GM10248 (cell line): ENCODE measurements at regions not wholly inside any gene's neighbourhood (a gene's known extent, or its start where the extent isn't known, plus 50 kb on each side); places are given as distances from the start of the nearest gene placed in this dataset.

Experiments
- CTCF ChIA-PET: fragments of 300-600 bp; sonication (Branson Sonifier 250); formaldehyde crosslinking; extraction: SDS; loops from one replicate; lab custom pipeline; 2021; ENCODE audit warnings: antibody characterized with exemption; lab: Yijun Ruan, JAX
- POLR2A ChIA-PET: fragments of 350-650 bp; sonication (Branson Sonifier 250); formaldehyde crosslinking; extraction: SDS; loops from one replicate; lab custom pipeline; 2020; ENCODE audit warnings: antibody characterized with exemption; lab: Yijun Ruan, JAX
- DNase-seq: peaks from one replicate; pipeline ENCODE4 v3.0.0; 2012; ENCODE audit errors: extremely low spot score
- CTCF ChIP-seq: IDR thresholded peaks from 2 replicates; pipeline ENCODE4 v1.5.1; 2012; ENCODE audit warnings: mild to moderate bottlenecking, low read depth; ENCODE audit errors: extremely low read depth, missing control alignments, control extremely low read depth

GRCh38 chr2:64205415-64205814 lies 61.2 kb upstream of the PELI1 start:
- ChIA-PET CTCF (interaction anchor here (0.8 to 2.8 kb wide), 6 partner anchors 9 to 90 kb away, joined by 3 to 12 read pairs (median 6); no protein-coding TSS in a partner anchor), POLR2A (no interaction called here)
- TF ChIP-seq CTCF: no peak
- DNase-seq: no peak

GRCh38 chr2:64207573-64207972 lies 63.4 kb upstream of the PELI1 start:
- ChIA-PET POLR2A (no interaction called here), CTCF (interaction anchor here (1.0 kb wide), 1 partner anchor 28 kb away, joined by 3 read pairs; no protein-coding TSS in a partner anchor)
- no peak for DNase-seq
- no peak for TF ChIP-seq CTCF

DNA sequence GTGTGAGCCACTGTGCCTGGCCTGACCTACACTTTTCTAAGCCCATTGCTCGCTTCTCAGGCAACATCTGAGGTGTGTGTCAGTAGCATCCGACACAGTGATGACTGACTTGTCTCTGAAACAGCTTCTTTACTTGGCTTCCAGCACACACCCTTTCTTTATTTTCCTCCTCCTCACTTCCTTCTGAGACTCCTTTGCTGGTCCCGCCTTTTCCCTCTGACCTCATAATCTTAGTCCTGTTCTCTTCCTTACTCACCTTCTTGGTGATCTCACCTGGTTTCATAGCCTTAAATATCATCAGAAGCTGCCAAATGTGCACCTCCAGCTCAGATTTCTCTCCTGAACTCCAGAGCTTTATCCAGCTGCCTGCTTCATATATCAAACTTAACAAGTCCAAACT lies 66.6 kb upstream of the PELI1 start:
- DNase-seq: no peak
- ChIA-PET CTCF (interaction anchor here (1.6 kb wide), 1 partner anchor 19 kb away, joined by 4 read pairs; no protein-coding TSS in a partner anchor), POLR2A (no interaction called here)
- TF ChIP-seq CTCF: no peak

DNA sequence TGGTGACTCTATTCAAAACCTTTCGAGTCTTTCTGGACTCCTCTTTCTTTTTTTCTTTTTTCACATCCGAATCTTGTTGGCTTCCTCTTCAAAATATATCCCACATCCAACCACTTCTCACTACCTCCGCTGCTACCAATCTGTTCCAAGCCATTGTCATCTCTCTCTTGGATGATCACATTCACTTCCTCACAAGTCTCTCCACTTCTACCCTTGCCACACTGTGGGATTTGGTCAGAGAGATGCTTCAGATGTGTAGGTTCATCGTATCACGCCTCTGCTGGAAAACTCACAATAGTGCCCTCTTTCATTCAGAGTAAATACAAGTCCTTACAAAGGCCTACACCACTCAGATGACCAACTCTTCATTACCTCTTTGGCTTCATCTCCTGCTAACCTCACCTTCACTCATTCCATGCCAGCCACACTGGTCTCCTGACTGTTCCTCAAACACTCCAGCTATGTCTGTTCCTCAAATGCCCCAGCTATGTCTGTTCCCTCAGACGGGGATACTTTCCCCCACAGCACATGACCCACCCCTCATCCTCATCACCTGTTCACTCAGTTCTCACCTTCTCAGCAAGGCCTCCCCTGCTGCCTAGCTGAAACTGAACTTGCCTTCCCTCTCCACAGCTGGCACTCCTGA lies 67.2 kb upstream of the PELI1 start:
- no peak for TF ChIP-seq CTCF
- no peak for DNase-seq
- ChIA-PET POLR2A (interaction anchor here (0.6 to 1.4 kb wide), 3 partner anchors 12 to 115 kb away, joined by 4 to 11 read pairs (median 6); no protein-coding TSS in a partner anchor), CTCF (no interaction called here)

- DNase-seq: no peak
- TF ChIP-seq CTCF: no peak
- ChIA-PET POLR2A (interaction anchor here (0.6 to 1.4 kb wide), 3 partner anchors 11 to 114 kb away, joined by 4 to 11 read pairs (median 6); no protein-coding TSS in a partner anchor), CTCF (interaction anchor here (1.2 to 1.3 kb wide), 3 partner anchors 21 to 115 kb away, joined by 3 to 8 read pairs (median 3); no protein-coding TSS in a partner anchor)
These were observed 68.1 kb upstream of the PELI1 start for GRCh38 chr2:64212346-64212745.

GRCh38 chr2:64212801-64213321 lies 68.6 kb upstream of the PELI1 start:
- TF ChIP-seq CTCF: no peak
- peak; percentile 29 for DNase-seq
- ChIA-PET CTCF (interaction anchor here (1.2 to 1.3 kb wide), 3 partner anchors 21 to 114 kb away, joined by 3 to 8 read pairs (median 3); no protein-coding TSS in a partner anchor), POLR2A (interaction anchor here (0.6 to 1.4 kb wide), 3 partner anchors 10 to 114 kb away, joined by 5 to 11 read pairs (median 6); no protein-coding TSS in a partner anchor)
